HEK293 (cell line): ENCODE measurements at regions not wholly inside any gene's neighbourhood (a gene's known extent, or its start where the extent isn't known, plus 50 kb on each side); places are given as distances from the start of the nearest gene placed in this dataset.

Experiments used
- CTCF ChIA-PET: fragments of 350-600 bp; formaldehyde crosslinking; extraction: SDS; loops from one replicate; lab custom pipeline; 2021; ENCODE audit warnings: antibody characterized with exemption; lab: Yijun Ruan, JAX
- POLR2A ChIA-PET: fragments of 300-600 bp; formaldehyde crosslinking; extraction: SDS; loops from one replicate; lab custom pipeline; 2020; ENCODE audit warnings: antibody characterized with exemption, inconsistent platforms; lab: Yijun Ruan, JAX
- H3K27ac ChIP-seq: fragments of 200-500 bp; sonication (Bioruptor generic); 2 replicates; pipeline ENCODE4 v1.5.1; 2014; ENCODE audit warnings: low read depth, low read length, control low read depth, inconsistent platforms; ENCODE audit errors: extremely low read depth
- H3K36me3 ChIP-seq, 2 experiments: fragments of 200-500 bp in 1 of 2; sonication (Bioruptor generic) in 1 of 2; 1 replicate in 1 of 2; 2 replicates in 1 of 2; pipeline ENCODE4 v1.5.1; 2014 to 2017; ENCODE audit warnings: inconsistent platforms in 2 of 2, low read length in 2 of 2; ENCODE audit not compliant: control insufficient read depth in 2 of 2, insufficient read depth in 1 of 2
- H3K4me1 ChIP-seq: fragments of 200-500 bp; sonication (Bioruptor generic); 2 replicates; pipeline ENCODE4 v1.5.1; 2014; ENCODE audit warnings: mild to moderate bottlenecking, low read length, inconsistent platforms; ENCODE audit not compliant: control insufficient read depth, insufficient read depth
- H3K4me3 ChIP-seq: 2 replicates; pipeline ENCODE4 v1.5.1; 2011; ENCODE audit warnings: low read depth, mild to moderate bottlenecking, control low read depth, low read length, moderate library complexity
- H3K9me3 ChIP-seq: fragments of 200-500 bp; sonication (Bioruptor generic); 2 replicates; pipeline ENCODE4 v1.5.1; 2014; ENCODE audit warnings: low read depth, low read length, inconsistent platforms; ENCODE audit not compliant: control insufficient read depth, insufficient read depth
- EGR2 ChIP-seq: fragments of 450-650 bp; formaldehyde crosslinking; IDR thresholded peaks from 2 replicates; pipeline ENCODE4 v1.5.1; 2016; ENCODE audit warnings: low read depth, missing biosample characterization, missing genetic modification characterization
- KLF7 ChIP-seq: fragments of 450-650 bp; formaldehyde crosslinking; IDR thresholded peaks from 2 replicates; pipeline ENCODE4 v1.5.1; 2016; ENCODE audit warnings: missing biosample characterization, missing genetic modification characterization, borderline replicate concordance
- PRDM2 ChIP-seq: fragments of 450-650 bp; formaldehyde crosslinking; IDR thresholded peaks from 2 replicates; pipeline ENCODE4 v1.5.1; 2016; ENCODE audit warnings: missing biosample characterization, missing genetic modification characterization, borderline replicate concordance
- PRDM6 ChIP-seq: fragments of 450-650 bp; formaldehyde crosslinking; IDR thresholded peaks from 2 replicates; pipeline ENCODE4 v1.5.1; 2017; ENCODE audit warnings: missing biosample characterization, missing genetic modification characterization
- REST ChIP-seq: fragments of 450-650 bp; formaldehyde crosslinking; IDR thresholded peaks from 2 replicates; pipeline ENCODE4 v1.5.1; 2016; ENCODE audit warnings: missing biosample characterization, missing genetic modification characterization
- ZBTB11 ChIP-seq: fragments of 450-650 bp; formaldehyde crosslinking; conservative IDR thresholded peaks from 2 replicates; pipeline ENCODE4 v1.5.1; 2016; ENCODE audit warnings: low read depth, missing biosample characterization, missing genetic modification characterization
- ZBTB21 ChIP-seq: fragments of 450-650 bp; formaldehyde crosslinking; IDR thresholded peaks from 2 replicates; pipeline ENCODE4 v1.5.1; 2017; ENCODE audit warnings: missing biosample characterization, missing genetic modification characterization
- ZBTB7A ChIP-seq: fragments of 450-650 bp; formaldehyde crosslinking; IDR thresholded peaks from 2 replicates; pipeline ENCODE4 v1.5.1; 2016; ENCODE audit warnings: low read depth, missing biosample characterization, missing genetic modification characterization
- ZEB2 ChIP-seq: fragments of 450-650 bp; formaldehyde crosslinking; IDR thresholded peaks from 2 replicates; pipeline ENCODE4 v1.5.1; 2016; ENCODE audit warnings: missing biosample characterization, missing genetic modification characterization
- ZFHX2 ChIP-seq: fragments of 450-650 bp; formaldehyde crosslinking; conservative IDR thresholded peaks from 2 replicates; pipeline ENCODE4 v1.5.1; 2016; ENCODE audit warnings: missing biosample characterization, missing genetic modification characterization
- ZNF202 ChIP-seq: fragments of 450-650 bp; formaldehyde crosslinking; IDR thresholded peaks from 2 replicates; pipeline ENCODE4 v1.5.1; 2016; ENCODE audit warnings: missing biosample characterization, missing genetic modification characterization, borderline replicate concordance
- ZNF223 ChIP-seq: fragments of 450-650 bp; formaldehyde crosslinking; IDR thresholded peaks from 2 replicates; pipeline ENCODE4 v1.5.1; 2016; ENCODE audit warnings: missing biosample characterization, missing genetic modification characterization
- ZNF521 ChIP-seq: fragments of 450-650 bp; formaldehyde crosslinking; IDR thresholded peaks from 2 replicates; pipeline ENCODE4 v1.5.1; 2017; ENCODE audit warnings: missing biosample characterization, mild to moderate bottlenecking, missing genetic modification characterization
- ZNF530 ChIP-seq: fragments of 450-650 bp; formaldehyde crosslinking; IDR thresholded peaks from 2 replicates; pipeline ENCODE4 v1.5.1; 2016; ENCODE audit warnings: low read depth, missing biosample characterization, missing genetic modification characterization
- ZNF558 ChIP-seq: fragments of 450-650 bp; formaldehyde crosslinking; IDR thresholded peaks from 2 replicates; pipeline ENCODE4 v1.5.1; 2016; ENCODE audit warnings: missing biosample characterization, missing genetic modification characterization
- ZNF629 ChIP-seq: fragments of 450-650 bp; formaldehyde crosslinking; IDR thresholded peaks from 2 replicates; pipeline ENCODE4 v1.5.1; 2017; ENCODE audit warnings: missing biosample characterization, missing genetic modification characterization
- ZNF785 ChIP-seq: fragments of 450-650 bp; formaldehyde crosslinking; IDR thresholded peaks from 2 replicates; pipeline ENCODE4 v1.5.1; 2016; ENCODE audit warnings: missing biosample characterization, missing genetic modification characterization

- Histone ChIP-seq H3K4me3 (no peak overlapping the region), H3K27ac (no peak overlapping the region), H3K36me3 (no peaks in the 10 kb centered on the region), H3K9me3 (no peaks in the 10 kb centered on the region), H3K4me1 (no peaks in the 10 kb centered on the region)
- TF ChIP-seq EGR2 (tag by site-specific recombination) (0 out of 2 replicates have a peak, but pooled peaks have one; percentile 7), ZNF521 (tag by site-specific recombination) (no peak), ZFHX2 (peak; percentile 53)
- ChIA-PET CTCF (no interaction called here), POLR2A (no interaction called here)
These were observed 84.9 kb upstream of the HPCAL1 start for GRCh38 chr2:10217489-10218435.

GRCh38 chr2:10220045-10220901, 82.4 kb upstream of the HPCAL1 start:
- no peaks in the 10 kb centered on the region for H3K4me1 ChIP-seq
- ChIA-PET POLR2A (no interaction called here), CTCF (interaction anchor here (0.8 kb wide), 1 partner anchor 188 kb away, joined by 4 read pairs; no protein-coding TSS in a partner anchor)
- no peaks in the 10 kb centered on the region for H3K36me3 ChIP-seq
- no peaks in the 10 kb centered on the region for H3K9me3 ChIP-seq
- H3K4me3 ChIP-seq: no peak overlapping the region
- H3K27ac ChIP-seq: no peak overlapping the region
- TF ChIP-seq ZEB2 (tag by site-specific recombination) (no peak), ZBTB7A (tag by site-specific recombination) (no peak), ZNF558 (tag by site-specific recombination) (no peak), ZBTB21 (tag by site-specific recombination) (no peak), ZNF530 (tag by site-specific recombination) (no peak), PRDM6 (tag by site-specific recombination) (no peak), REST (no peak), ZNF629 (no peak), ZNF202 (no peak), PRDM2 (tag by site-specific recombination) (no peak), ZBTB11 (tag by site-specific recombination) (no peak), ZNF785 (tag by site-specific recombination) (no peak), KLF7 (no peak), ZNF223 (tag by site-specific recombination) (no peak)
